Adrenal gland (tissue), 9 donors: ENCODE measurements at regions not wholly inside any gene's neighbourhood (a gene's known extent, or its start where the extent isn't known, plus 50 kb on each side); places are given as distances from the start of the nearest gene placed in this dataset.

Experiments
- DNase-seq, 7 donors: peaks; one replicate each; pipeline ENCODE4 v3.0.0-alpha.2; 2019 to 2020
- H3K27ac ChIP-seq, 5 donors: fragments of 200-600 bp; sonication (generic) in 4 of 5; 1 replicate in 3 of 5; 2 replicates in 2 of 5; pipeline versions ENCODE4 v1.5.1 to v1.8.0; 2016 to 2020; ENCODE audit warnings: mild to moderate bottlenecking in 1 of 5
- H3K27me3 ChIP-seq: fragments of 200-600 bp; 2 replicates; pipeline ENCODE4 v1.8.0; 2021
- H3K36me3 ChIP-seq, 2 donors: fragments of 200-600 bp; replicated peaks in 1 of 2; 1 replicate in 1 of 2; 2 replicates in 1 of 2; pipeline versions ENCODE4 v1.5.1 to v1.8.0; 2018 to 2022
- H3K4me1 ChIP-seq, 2 donors: fragments of 200-600 bp; replicated peaks in 1 of 2; 1 replicate in 1 of 2; 2 replicates in 1 of 2; pipeline versions ENCODE4 v1.5.1 to v1.8.0; 2018 to 2021
- H3K4me3 ChIP-seq, 4 donors: fragments of 200-600 bp; sonication (generic) in 3 of 4; one replicate each; pipeline ENCODE4 v1.5.1; 2016 to 2018
- H3K9me3 ChIP-seq, 3 donors: fragments of 200-600 bp; sonication (generic) in 1 of 3; replicated peaks in 1 of 3; 1 replicate in 2 of 3; 2 replicates in 1 of 3; pipeline versions ENCODE4 v1.5.1 to v1.8.0; 2016 to 2021
- CTCF ChIP-seq, 6 experiments: fragments of 450-650 bp in 4 of 6; fragments of 200-600 bp in 2 of 6; sonication (generic) in 1 of 6; IDR thresholded peaks; 1 replicate in 5 of 6; 2 replicates in 1 of 6; pipeline versions ENCODE4 v1.5.1 to v1.8.0; 2016 to 2021; ENCODE audit warnings: antibody characterized with exemption in 6 of 6, mild to moderate bottlenecking in 2 of 6, moderate library complexity in 1 of 6
- POLR2A ChIP-seq, 2 donors: fragments of 450-650 bp; IDR thresholded peaks; one replicate each; pipeline ENCODE4 v1.6.1; 2017; ENCODE audit warnings: antibody characterized with exemption in 2 of 2, mild to moderate bottlenecking in 2 of 2, moderate library complexity in 1 of 2
- WGBS, 4 donors: extraction: QIAGEN DNeasy Blood & Tissue Kit in 2 of 4; methylation state at CpG; one replicate each; pipeline versions ENCODE4 v1.1.5 to v1.1.7; 2013 to 2017; 5-methylcytosine and 5-hydroxymethylcytosine counted together
- intact Hi-C, 2 donors: fragments of 100-400 bp; cut with DNase I; formaldehyde crosslinking; loops; one replicate each; pipeline versions ENCODE4 v1.14.1 to v1.15.0; 2022 to 2023
- donor health status: healthy with polysubstance abuse.
- donor health status: Bipolar disorder and iron deficiency.
- donor health status: DM: yes; HTN: yes; CAD: no.
- donor health status: DM: no; HTN: no; CAD: no.
- donor health status: DM: no; HTN: no; CAD: no.

DNA sequence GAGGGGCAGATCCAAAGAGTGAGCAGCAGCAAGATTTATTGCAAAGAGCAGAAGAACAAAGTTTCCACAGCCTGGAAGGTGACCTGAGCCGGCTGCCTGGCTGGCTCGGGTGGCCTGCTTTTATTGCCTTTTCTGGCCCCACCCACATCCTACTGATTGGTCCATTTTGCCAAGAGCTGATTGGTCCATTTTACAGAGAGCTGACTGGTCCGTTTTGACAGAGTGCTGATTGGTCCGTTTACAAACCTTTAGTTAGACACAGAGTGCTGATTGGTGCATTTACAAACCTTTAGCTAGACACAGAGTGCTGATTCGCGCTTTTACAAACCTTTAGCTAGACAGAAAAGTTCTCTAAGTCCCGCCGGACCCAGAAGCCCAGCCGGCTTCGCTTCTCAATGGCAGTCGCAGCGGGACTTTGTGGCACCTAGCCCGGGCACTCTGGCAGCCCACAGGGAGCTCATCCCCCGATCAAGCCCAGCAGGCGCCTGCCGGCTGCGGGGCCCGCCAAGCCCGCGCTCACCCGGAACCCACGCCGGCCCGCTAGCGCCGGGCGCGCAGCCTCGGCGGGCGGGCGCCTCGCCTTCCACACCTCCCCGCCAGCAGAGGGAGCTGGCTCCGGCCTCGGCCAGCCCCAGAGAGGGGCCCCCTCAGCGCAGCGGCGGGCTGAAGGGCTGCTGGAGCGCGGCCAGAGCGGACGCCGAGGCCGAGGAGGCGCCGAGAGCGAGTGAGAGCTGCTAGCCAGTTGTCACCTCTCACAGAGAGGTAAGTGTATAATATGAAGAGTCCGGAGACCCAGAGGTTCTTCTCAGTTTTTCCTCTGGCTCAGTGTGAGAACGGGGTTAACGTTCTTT lies 339.2 kb downstream of the CHL1 start:
- TF ChIP-seq POLR2A (IDR thresholded peaks at IDR 0.05) (no peak), CTCF (IDR thresholded peaks at IDR 0.05) (peak in 1 of 6 experiments; percentile 25)
- H3K36me3 ChIP-seq: no peaks in the 10 kb centered on the region
- no peaks in the 10 kb centered on the region for H3K27me3 ChIP-seq
- H3K4me3 ChIP-seq: peak overlapping the region in 1 of 4 donors; percentile 31
- intact Hi-C loops: no loop called here
- no peaks in the 10 kb centered on the region for H3K9me3 ChIP-seq
- peak in 1 of 7 donors; percentile 21 for DNase-seq
- no peak overlapping the region for H3K27ac ChIP-seq
- 35 to 59% (median 44%) methylated on average over 20 to 51 of the region's 51 CpGs for WGBS, 4 donors
- H3K4me1 ChIP-seq: no peaks in the 10 kb centered on the region

- H3K9me3 ChIP-seq: no peaks in the 10 kb centered on the region
- 71 to 79% (median 78%) methylated on average over 6 of the region's 6 CpGs for WGBS, 4 donors
- intact Hi-C loops: no loop called here
- peak overlapping the region in 1 of 4 donors; percentile 31 for H3K4me3 ChIP-seq
- TF ChIP-seq POLR2A (IDR thresholded peaks at IDR 0.05) (no peak), CTCF (IDR thresholded peaks at IDR 0.05) (no peak)
- DNase-seq: no peak
- no peaks in the 10 kb centered on the region for H3K27me3 ChIP-seq
- H3K4me1 ChIP-seq: no peaks in the 10 kb centered on the region
- H3K36me3 ChIP-seq: no peaks in the 10 kb centered on the region
- H3K27ac ChIP-seq: no peak overlapping the region
Observed at GRCh38 chr3:536417-536813, 339.9 kb downstream of the CHL1 start.

DNA sequence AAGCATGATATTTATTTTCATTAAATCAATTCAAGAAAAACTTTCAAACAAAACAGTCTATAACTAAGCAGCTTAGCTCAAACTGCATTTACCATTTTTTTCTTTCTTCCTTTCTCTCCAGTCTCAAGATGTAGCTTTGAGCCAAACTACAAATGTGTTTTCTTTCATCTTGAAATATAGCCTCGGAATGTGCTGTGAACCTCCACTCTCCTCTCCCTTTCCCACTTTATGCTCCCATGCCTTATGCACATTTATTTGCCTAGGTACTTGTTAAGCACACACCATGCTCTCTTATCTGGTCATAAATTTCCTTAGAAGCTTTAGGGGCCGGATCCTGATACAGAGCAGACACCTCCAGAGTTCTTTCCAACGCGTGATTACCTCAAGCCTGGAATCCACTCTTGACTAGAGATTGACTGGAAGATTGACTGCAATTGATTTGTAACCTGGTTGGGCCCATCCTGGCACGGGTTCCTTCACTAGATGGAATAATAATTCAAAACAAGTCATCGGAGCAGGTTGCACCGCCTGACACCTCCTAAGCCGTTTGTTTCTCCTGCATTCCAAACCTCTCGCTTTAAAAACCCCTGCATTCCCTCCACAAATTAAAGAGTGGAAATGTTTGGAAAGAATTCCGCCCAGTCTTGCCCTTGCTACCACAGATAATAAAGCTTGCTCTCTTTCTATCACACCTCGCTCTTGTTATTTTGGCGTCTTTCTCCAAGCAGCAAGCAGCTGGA lies 344.7 kb downstream of the CHL1 start:
- H3K4me1 ChIP-seq: no peaks in the 10 kb centered on the region
- H3K4me3 ChIP-seq: no peak overlapping the region
- intact Hi-C loops: no loop called here
- no peak for TF ChIP-seq POLR2A (IDR thresholded peaks at IDR 0.05)
- no peak for TF ChIP-seq CTCF (IDR thresholded peaks at IDR 0.05)
- H3K27me3 ChIP-seq: no peaks in the 10 kb centered on the region
- WGBS, 4 donors: 26 to 40% (median 34%) methylated on average over 12 of the region's 12 CpGs
- H3K9me3 ChIP-seq: no peaks in the 10 kb centered on the region
- H3K27ac ChIP-seq: no peak overlapping the region
- no peaks in the 10 kb centered on the region for H3K36me3 ChIP-seq
- DNase-seq: no peak

- no peak overlapping the region for H3K4me3 ChIP-seq
- H3K36me3 ChIP-seq: no peaks in the 10 kb centered on the region
- H3K27ac ChIP-seq: no peak overlapping the region
- no peak for DNase-seq
- no peaks in the 10 kb centered on the region for H3K4me1 ChIP-seq
- no peak for TF ChIP-seq CTCF (IDR thresholded peaks at IDR 0.05)
- no peak for TF ChIP-seq POLR2A (IDR thresholded peaks at IDR 0.05)
- no peaks in the 10 kb centered on the region for H3K9me3 ChIP-seq
- 32 to 49% (median 37%) methylated on average over 3 of the region's 3 CpGs for WGBS, 4 donors
- no peaks in the 10 kb centered on the region for H3K27me3 ChIP-seq
- intact Hi-C loops: no loop called here
Observed at GRCh38 chr3:542021-542420, 345.5 kb downstream of the CHL1 start.
